CD4-positive, alpha-beta T cell treated with Interleukin-4 for 1 hour (primary cell): ENCODE measurements at regions not wholly inside any gene's neighbourhood (a gene's known extent, or its start where the extent isn't known, plus 50 kb on each side); places are given as distances from the start of the nearest gene placed in this dataset.

Source experiments
- DNase-seq, 2 donors: peaks; one replicate each; pipeline ENCODE4 v3.0.0-alpha.2; 2020 to 2022

DNA sequence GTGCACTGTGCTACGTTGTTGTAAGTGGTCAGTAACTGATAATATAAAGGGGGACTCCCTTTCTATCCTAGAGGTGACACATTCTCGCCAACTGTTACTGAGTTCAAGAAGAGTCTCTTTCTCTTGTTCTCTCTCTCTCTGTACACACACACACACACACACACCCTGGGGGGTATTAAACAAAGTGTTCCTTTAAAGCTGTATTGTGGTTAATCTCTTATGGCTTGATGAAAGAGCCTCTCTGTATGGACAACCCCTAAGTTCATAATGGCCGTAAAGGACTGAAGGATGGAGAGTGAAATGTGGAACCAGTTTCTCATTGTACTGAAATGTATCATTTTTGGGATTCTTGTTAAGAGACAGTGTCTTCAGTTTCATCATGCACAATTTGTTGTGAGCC, 145.2 kb upstream of the BMPER start:
- DNase-seq = no peak

DNA sequence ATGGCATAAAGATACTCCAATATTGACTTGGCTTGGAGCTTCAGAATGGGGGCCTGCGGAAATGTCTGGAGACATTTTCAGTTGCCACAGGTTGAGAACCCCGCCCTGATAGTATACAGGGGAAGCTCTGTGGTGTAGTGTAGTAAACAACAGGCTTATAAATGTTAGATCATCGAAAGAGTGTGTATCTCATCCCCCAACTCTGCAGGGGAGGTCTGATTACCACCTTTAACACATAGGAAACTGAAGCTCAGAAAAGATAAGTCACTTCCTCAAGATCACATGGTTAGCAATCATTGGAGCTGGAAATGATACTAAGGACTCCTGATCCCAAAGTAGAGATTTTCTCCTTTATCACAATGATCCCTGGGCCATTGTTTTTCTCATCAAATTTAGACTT, 144.5 kb upstream of the BMPER start:
- no peak for DNase-seq

DNA sequence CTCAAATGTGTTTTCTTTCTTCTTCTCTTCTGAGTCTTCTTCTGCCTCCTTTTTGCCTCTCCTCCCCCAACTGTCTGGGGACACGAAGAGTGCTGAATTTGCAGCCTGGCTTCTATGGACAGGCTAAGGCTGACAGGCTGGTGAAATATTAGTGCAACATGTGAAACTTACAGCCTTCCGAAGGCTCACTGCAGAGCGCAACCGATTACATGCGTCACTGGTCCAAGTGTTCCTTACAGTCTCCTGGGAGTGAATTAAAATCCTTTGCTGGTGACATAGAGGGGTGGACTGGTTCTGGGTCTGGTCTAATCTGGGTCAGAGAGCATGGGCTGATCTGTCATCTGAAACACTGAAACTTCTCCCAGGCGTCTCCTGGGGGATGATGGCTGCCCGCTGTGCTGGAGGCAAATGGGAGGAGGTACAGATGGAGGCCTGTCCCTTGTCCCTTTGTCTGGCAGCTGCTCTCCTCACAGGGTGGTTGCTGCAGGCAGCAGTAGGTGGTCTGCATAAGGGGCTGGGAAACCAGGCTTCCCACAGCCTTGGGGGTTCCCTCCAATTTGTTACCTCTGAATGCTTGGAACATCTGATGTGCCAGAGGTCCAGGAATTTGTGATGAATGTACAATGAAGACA, 143.8 kb upstream of the BMPER start:
- no peak for DNase-seq

DNA sequence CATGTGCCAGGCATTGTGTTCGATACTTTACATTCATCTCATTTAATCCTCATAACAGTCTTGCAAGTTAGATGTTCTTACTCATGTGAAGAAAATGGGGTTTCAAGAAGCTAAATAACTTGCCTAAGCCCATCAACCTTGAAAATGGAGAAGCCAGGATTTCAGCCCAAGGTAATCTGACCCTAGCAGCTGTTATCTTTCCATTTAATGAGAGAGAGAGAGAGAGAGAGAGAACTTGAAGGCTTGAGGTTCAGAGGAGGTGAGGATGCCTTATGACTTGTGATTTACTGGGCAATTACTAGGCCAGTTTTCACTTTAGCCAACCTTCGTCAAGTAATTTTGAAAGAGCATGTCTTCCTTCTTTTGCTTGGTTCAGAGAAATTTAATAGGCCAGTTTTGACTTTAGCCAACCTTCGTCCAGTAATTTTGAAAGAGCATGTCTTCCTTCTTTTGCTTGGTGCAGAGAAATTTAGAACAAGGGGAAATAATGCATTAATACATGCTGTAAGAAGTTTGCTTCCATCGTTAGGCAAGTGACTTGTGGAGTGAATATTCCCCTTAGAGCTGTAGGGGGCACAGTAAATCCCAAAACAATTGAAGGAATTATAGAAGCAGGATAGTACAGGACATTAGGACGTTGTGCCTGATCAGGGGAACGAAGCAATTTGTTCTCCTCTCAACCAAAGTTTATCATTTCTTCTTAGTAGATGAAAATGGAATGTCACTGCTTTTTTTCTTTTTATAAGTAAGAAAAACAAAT, 143.0 kb upstream of the BMPER start:
- no peak for DNase-seq

DNA sequence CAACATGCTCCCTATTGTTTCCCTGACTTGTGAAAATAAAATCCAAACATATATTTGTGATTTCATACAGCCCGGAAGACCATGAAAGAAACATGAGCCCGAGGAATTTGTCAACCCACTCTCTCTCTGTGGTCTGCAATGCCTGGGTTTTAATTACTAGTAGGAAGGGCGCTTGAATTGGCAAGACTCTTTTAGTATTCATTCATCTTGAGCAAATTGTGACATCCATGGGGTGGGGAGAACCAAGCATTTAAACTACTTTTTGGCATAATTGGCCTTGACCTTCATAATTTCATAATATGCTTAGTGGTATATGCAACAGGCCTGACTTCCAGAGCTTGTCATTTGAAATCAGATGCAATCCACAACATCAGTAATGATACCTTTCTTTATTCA, 142.4 kb upstream of the BMPER start:
- no peak for DNase-seq

DNA sequence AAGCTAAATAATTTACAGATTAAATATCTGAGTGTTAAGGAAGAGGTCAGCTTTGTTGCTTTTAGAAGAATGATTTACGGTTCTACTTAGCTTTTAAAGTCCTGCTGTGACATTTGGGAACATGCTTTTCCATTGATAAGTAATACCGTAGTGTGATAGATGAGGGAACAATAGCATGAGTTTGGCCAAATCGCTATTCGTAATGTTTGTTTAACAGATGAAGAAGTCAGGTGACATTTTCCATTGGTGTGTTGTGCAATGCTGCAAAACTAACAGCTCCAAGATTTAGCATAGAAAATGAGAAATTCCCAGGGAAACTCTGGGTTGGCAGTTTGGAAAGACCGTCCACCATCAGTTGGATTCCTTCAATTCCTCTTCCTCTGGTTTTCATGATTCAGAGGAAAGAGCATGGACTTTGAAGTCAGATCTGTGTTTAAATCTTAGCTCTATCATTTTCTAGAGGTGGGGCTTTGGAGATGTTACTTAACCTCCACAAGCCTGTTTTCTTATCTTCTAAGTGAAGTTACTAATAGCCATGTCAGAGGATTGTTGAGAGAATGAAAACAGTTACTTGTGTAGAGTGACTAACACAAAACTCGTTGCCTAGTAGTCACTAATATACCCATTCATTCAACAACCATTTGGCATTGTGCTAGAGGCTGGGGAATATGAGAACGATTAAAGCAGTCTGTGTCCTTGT, 140.4 kb upstream of the BMPER start:
- DNase-seq = no peak

- no peak for DNase-seq
These were observed 138.9 kb upstream of the BMPER start for GRCh38 chr7:33766405-33766804.

GRCh38 chr7:33769930-33770329, 135.4 kb upstream of the BMPER start:
- DNase-seq = no peak

- no peak for DNase-seq
These were observed 134.8 kb upstream of the BMPER start for GRCh38 chr7:33770576-33770975.

DNA sequence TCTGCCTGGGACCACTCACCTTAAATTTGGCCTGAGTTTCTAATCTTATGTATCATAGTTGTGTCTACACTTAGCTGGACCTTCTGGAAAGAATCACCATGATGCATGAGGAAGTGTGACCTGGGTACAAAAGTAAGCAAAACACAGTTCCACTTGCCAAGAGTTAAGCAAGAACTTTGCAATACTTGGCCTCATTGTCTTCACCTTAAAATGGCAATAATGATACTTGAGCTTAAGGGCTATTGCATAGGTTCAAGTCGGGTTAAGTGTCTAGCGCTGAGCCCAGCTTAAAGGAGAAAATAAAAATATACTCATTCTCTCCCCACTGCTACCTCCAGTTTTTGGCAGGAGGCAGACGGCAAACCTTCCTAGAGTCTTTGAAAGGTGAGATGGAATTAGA, 133.9 kb upstream of the BMPER start:
- no peak for DNase-seq

GRCh38 chr7:33773053-33773452, 132.3 kb upstream of the BMPER start:
- no peak for DNase-seq

- DNase-seq = no peak
These were observed 130.4 kb upstream of the BMPER start for GRCh38 chr7:33774762-33775523.

DNA sequence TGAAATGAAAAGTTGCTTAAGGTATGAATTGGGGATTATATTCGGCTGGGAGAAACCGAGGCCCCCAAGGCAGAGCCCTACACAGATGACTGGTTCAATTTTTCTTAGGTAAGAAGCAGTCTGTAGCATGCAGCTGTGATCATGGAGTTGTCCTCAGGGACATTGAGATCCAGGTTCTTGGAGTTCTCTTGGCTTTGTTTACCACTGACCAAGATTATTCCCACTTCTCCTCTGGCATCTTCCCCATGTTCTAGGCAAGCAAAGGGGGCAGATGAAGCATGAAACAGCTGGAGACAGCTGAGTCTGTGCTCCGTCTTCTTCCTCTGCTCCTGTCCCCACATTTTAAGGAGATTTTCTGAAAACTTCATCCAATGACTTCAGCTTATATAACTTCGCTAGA, 129.5 kb upstream of the BMPER start:
- no peak for DNase-seq

GRCh38 chr7:33776788-33777187, 128.6 kb upstream of the BMPER start:
- no peak for DNase-seq

DNA sequence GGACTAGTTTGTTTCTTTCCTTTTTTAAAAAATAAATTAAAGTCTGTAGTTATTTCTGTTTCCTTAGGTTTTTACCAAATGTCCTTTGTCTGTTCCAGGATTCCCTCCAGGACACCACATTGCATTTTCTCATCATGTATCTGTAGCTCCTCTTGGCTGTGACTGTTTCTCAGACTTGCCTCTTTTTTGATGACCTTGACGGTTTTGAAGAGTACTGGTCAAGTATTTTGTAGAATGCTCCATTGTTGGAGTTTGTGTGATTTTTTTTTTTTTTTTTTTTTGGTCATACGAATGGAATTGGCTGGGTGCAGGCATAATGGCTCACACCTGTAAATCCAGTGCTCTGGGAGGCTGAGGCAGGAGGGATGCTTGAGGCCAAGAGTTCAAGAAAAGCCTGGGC, 127.1 kb upstream of the BMPER start:
- no peak for DNase-seq

GRCh38 chr7:33779216-33779615, 126.1 kb upstream of the BMPER start:
- no peak for DNase-seq

GRCh38 chr7:33781167-33781566, 124.2 kb upstream of the BMPER start:
- DNase-seq = no peak

GRCh38 chr7:33781796-33782195, 123.5 kb upstream of the BMPER start:
- no peak for DNase-seq

GRCh38 chr7:33784000-33784399, 121.3 kb upstream of the BMPER start:
- no peak for DNase-seq

- no peak for DNase-seq
These were observed 116.8 kb upstream of the BMPER start for GRCh38 chr7:33788531-33788930.

GRCh38 chr7:33789871-33790630, 115.3 kb upstream of the BMPER start:
- no peak for DNase-seq

- DNase-seq = no peak
These were observed 114.6 kb upstream of the BMPER start for GRCh38 chr7:33790746-33791145.

DNA sequence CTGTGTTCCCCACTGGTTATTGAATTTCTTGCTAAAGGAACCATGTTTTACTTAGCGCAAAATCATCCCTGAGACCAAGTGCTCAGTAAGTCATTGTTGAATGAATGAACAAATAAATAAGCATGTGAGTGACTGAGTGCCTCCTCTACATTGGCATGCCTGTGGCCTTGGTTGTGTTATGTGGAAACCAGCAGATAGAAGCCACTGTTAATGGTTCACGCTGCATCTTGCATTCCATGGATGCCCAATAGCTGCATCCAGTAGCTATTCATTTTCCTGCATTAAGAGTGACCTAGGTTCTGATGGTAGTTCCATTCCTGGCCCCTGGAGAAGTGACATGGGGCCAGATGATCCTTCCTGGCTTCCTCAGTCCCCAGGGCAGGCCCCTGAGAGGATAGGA, 113.3 kb upstream of the BMPER start:
- no peak for DNase-seq
